GM19240 (cell line): ENCODE measurements at regions not wholly inside any gene's neighbourhood (a gene's known extent, or its start where the extent isn't known, plus 50 kb on each side); places are given as distances from the start of the nearest gene placed in this dataset.
A peak's percentile ranks its signal among the peaks of the same experiment; 100 is the strongest.
"Not testable (repeated sequence)": the region's sequence is repeated elsewhere in the genome, so short reads cannot be mapped to it uniquely, and the experiment has no call there.

Experiments
- DNase-seq: peaks from one replicate; pipeline ENCODE4 v3.0.0; 2011; ENCODE audit warnings: low spot score; ENCODE audit not compliant: insufficient read length

- no peak for DNase-seq
Measured at GRCh38 chr5:158212917-158213316, 354.0 kb upstream of the CLINT1 start.

GRCh38 chr5:158212237-158212636 is 353.3 kb upstream of the CLINT1 start:
- no peak for DNase-seq

DNA sequence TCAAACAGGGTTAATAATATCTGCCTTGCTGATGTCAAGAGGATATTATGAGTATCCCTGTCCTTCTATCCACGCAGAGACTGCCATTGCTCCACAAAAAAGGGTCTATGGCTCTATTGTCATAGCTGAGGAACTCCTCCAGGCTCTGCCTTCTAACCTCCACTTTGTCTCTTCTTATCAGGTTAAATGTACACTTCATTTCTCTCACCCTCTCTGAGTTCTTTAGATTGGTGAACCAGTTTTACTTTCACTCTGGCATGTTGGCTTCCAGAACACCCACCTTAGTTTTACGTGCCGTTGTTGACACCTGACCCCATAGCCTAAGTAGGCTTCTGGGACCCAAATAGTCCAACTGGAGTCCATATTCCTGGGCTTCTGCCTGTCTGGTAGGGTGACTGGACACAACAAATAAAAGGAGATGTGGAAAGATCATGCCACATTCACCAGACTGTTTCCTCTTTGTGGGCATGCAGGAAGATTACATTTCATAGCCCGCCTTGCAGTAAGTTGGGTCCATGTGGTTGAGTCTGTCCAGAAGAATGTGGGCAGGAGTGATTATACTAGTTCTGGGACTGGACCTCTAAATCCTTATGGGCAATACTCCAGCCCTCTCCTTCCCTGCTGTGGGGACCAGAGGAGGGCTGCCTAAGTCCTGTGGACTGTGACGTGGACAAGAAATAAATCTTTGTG is 350.4 kb upstream of the CLINT1 start:
- no peak for DNase-seq

GRCh38 chr5:158207733-158208132 is 348.8 kb upstream of the CLINT1 start:
- no peak for DNase-seq

- no peak for DNase-seq
Measured at GRCh38 chr5:158205992-158206391, 347.0 kb upstream of the CLINT1 start.

- no peak for DNase-seq
Measured at GRCh38 chr5:158203261-158203660, 344.3 kb upstream of the CLINT1 start.

DNA sequence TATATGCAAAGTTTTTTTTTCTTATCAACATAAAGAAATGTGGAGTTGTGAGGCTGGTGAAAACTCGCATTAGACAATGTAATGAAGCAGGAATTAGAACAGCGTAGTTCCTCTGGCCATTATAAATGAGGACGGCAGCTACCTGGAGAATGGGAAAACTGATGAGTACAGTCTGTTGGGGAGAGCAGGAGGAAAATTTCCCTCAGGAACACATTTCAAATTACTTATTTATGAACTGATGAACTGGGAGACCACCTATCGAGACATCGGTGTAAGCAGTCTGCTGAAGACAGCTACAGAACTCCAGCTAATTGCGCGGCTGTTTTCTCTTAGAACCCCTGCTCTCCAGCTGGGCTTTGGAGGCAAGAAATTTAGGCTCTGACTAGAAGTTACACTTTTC is 343.9 kb upstream of the CLINT1 start:
- DNase-seq = no peak

- no peak for DNase-seq
Measured at GRCh38 chr5:158200619-158201018, 341.7 kb upstream of the CLINT1 start.

DNA sequence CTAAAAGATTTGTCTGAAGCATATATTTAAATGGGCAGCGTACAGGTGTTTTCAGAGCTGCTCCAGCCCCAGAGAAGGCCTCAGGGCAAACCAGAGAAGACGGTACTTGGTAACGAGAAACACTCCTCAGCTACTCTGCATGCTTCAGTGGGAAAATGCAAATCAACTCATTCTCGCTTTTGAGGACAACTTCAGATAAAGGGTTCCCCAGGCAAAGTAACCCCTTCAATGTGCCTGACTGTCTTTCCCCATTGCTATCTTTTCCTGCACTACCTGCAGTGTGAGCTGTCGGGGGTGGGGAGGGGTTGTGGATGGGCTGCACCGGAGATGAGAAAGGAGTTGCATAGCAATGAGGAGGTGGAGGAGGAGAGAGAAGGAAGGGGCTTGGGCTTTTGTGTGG is 339.7 kb upstream of the CLINT1 start:
- DNase-seq = peak; percentile 58

GRCh38 chr5:158195416-158196210 is 336.7 kb upstream of the CLINT1 start:
- DNase-seq = no peak

DNA sequence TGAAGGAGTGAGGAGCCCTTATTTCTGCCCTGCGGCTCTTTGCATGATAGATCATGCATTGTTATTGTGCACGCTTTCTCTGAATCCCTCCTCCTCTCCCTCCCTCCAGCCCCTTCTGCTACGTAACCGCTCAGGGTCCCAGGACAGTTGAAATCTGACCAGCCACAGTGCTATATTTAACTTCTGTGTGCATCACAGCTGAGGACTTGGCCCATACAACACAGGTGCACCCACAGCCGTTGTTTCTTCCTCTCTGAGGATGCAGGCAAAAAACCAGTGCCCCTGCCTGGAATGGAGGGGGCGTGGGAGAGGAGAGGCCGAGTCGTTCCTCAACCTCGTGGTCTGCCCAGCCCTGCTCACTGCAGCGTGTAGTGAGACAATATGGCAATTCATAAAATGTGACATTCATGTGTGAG is 335.6 kb upstream of the CLINT1 start:
- DNase-seq = no peak

DNA sequence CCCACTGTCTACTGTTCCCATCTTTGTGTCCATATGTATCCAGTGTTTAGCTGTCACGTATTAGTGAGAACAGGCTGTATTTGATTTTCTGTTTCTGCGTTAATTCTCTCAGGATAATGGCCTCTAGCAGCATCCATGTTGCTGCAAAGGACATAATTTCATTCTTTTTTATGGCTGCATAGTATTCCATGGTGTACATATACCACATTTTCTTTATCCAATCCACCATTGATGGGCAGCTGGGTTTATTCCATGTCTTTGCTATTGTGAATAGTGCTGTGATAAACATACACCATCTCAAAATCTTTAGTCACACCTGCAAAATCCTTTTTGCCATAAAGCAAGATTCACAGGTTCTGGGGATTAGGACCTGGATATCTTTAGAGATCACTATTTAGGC is 334.4 kb upstream of the CLINT1 start:
- DNase-seq = not testable (repeated sequence)

GRCh38 chr5:158180407-158180806 is 321.5 kb upstream of the CLINT1 start:
- DNase-seq = no peak

DNA sequence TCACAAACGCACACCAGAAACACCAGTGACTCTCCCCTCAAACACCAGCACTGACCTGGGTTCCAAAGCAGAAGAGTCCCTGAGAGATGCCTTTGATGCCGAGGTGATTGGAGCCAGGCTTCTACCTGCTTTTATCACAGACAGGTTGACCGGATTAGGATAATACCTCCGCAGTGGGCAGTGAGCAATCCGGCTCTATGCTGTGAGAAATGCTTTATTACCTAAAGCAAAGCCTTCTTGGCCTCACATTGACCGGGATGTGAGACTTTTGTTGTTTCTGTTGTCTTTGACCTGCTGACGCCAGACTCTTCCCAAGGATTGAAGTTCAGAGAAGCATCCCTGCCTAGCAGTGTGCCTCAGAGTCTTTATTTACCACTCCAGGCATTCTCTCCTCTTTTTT is 320.3 kb upstream of the CLINT1 start:
- no peak for DNase-seq

GRCh38 chr5:158178535-158178934 is 319.6 kb upstream of the CLINT1 start:
- DNase-seq = no peak

DNA sequence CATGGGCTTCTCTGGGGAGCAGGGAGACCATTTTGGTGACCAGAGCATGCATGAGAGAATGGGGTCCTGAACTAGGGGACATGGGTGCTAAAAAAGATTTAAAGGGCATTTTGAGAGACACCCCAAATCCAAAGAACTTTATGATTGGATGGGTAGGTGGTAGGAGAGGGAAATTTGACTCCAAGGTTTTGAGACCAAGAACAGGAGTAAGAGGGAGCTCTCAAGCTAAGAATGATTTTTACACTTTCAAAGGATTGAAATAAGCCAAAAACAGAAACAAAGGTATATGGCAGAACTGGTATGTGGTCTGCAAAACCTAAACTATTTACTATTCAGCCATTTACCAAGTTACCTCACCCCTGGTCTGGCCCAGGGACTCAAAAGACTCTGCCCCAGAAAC is 318.2 kb upstream of the CLINT1 start:
- DNase-seq = no peak

- DNase-seq = no peak
Measured at GRCh38 chr5:158175934-158176481, 317.1 kb upstream of the CLINT1 start.

GRCh38 chr5:158174918-158175851 is 316.2 kb upstream of the CLINT1 start:
- peak; percentile 43 for DNase-seq

DNA sequence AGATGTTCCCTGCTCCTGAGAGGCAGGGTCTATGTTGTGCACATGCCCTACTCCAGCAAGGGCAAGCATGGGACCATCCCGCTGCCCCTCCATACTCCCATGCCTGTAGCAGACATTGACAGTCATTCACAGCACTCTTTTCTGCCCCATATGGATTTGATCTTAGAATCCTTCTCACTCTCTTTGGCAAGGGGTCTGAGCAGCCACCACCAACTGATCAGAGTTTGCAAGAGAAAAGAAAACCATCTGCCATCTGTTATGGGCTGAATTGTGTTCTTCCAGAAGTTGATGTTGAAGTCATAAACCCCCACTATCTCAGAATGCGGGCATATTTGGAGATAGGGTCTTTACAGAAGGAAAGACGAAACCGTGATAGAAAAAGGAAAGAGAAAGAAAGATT is 315.1 kb upstream of the CLINT1 start:
- DNase-seq = no peak

- no peak for DNase-seq
Measured at GRCh38 chr5:158172005-158172404, 313.1 kb upstream of the CLINT1 start.

DNA sequence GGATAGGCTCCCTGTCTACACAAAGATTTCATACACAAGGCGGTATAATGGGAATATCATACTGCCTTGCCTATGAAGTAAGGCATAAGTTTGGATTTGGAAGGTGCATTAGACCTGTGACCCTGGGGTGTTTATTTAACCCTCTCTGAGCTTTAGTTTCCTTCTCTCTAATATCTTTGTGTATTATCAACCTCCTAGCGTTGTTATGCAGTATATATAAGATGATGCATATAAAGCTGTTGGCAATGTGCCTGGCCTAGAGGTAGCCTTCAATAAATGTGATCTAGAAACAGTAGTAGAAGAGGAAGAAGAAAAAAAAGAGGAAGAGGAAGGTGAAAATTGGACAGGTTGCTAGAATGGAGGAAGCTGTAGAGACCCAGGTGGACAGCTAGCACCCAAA is 311.6 kb upstream of the CLINT1 start:
- DNase-seq = no peak

DNA sequence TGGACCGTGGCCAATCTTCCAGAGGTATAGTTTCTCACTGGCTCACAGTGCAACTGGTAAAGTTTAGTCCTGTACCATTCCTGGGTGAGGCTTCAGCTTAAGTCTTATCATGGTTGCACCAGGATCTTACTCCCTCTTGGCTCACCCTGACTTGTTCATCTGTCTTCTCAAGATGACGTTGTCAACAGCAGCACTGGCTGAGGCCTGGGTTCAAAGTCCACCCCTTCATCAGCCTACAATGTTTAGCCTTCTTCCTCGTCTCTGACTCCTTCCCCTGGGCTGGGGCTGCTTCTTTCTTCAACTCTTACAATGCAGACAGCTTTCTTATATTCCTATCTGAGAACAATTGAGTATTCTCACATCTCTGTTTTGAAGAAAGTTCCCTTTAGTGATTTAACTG is 311.1 kb upstream of the CLINT1 start:
- DNase-seq = no peak
